GM21360 (cell line): ENCODE measurements at regions not wholly inside any gene's neighbourhood (a gene's known extent, or its start where the extent isn't known, plus 50 kb on each side); places are given as distances from the start of the nearest gene placed in this dataset.
"Not testable (repeated sequence)": the region's sequence is repeated elsewhere in the genome, so short reads cannot be mapped to it uniquely, and the experiment has no call there.

Experiments used
- ATAC-seq: cut with Tn5 transposase; IDR thresholded peaks from one replicate; pipeline ENCODE4 v1.9.1; 2021; ENCODE audit warnings: mild to moderate bottlenecking, moderate library complexity; ENCODE audit not compliant: unreplicated experiment

DNA sequence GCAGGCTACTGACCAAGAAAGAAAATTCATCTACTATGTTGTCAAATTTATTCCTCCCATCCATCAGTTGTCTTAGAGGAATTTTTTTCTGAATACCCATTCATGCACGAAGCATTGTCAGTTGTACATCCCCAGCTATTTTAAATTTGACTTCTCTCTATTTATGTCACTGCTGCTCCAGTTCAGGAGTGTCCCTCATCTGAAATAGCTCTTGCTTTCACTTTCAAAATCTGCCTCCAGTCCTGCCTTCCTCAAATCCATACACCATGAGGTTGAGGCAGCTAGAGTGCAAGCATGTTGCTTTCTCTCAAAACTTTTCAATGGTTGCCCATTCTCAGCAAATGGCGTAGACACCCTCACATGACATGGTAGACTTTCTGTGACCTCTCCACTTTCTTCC lies 335.4 kb upstream of the CDH2 start:
- ATAC-seq, result peak; percentile 88

DNA sequence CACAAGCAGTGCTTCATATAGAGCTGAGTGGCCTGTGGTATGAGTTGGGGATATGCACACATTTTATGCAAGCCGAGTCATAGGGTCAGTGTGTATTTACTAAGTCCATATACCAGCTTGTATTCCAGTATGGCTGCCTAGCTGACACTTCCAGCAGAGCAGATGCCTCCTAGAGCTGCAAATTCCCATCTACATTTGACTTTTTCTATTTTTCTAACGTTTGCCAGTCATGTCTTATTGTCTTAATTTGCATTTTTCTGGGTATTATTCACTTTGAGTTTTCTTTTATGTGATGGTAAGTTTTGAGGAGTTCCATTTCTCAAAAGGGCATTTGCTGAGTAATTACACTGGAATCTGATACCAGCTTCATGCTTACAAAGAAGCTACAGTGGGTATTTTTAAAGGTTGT lies 334.5 kb upstream of the CDH2 start:
- no peak for ATAC-seq

GRCh38 chr18:28510210-28510609 lies 333.3 kb upstream of the CDH2 start:
- ATAC-seq, result no peak

- no peak for ATAC-seq
Measured at GRCh38 chr18:28504066-28504465, 327.1 kb upstream of the CDH2 start.

DNA sequence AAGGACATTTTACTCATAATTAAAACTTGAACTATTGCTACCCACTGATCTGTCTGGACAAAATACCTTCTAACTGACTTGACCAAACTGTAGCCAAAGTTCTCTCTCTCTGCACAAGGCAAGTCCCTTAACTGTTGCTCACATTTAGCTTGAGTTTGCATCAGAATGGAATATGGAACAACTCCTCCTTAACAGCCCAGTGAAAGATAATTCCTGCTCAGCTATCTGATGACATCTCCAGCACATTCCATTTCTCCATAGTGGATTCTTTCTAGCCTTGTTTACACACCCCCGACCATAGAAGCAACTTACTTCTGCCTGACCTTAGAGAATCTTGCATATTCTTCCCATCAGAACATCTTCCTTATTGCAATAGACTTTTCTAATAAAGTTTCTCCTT lies 317.2 kb upstream of the CDH2 start:
- no peak for ATAC-seq

- ATAC-seq, result peak; percentile 74
Measured at GRCh38 chr18:28485918-28486317, 309.0 kb upstream of the CDH2 start.

GRCh38 chr18:28485210-28485801 lies 308.4 kb upstream of the CDH2 start:
- ATAC-seq, result peak; percentile 42

- ATAC-seq, result no peak
Measured at GRCh38 chr18:28478531-28478930, 301.6 kb upstream of the CDH2 start.

DNA sequence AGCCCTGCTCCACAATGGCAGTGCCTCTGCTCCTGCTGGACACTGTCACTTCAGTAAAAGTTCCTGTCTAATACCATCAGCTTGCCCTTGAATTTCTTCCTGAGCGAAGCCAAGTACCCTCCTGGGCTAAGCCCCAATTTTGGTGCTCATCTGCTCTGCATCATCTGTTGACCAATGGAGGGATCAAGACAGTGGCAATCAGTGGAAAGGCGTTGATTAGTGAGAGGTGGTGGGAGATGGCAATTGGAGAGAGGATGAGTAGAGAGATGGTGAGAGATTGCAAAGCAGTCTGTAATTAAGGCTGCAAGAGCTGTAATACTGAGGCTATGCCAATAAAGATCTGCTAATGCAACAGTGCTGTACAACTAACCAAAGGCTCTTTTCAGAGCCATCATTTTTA lies 299.4 kb upstream of the CDH2 start:
- no peak for ATAC-seq

- ATAC-seq, result no peak
Measured at GRCh38 chr18:28469946-28470345, 293.0 kb upstream of the CDH2 start.

- ATAC-seq, result no peak
Measured at GRCh38 chr18:28468901-28469300, 292.0 kb upstream of the CDH2 start.

GRCh38 chr18:28466204-28466603 lies 289.3 kb upstream of the CDH2 start:
- no peak for ATAC-seq

GRCh38 chr18:28459587-28459986 lies 282.7 kb upstream of the CDH2 start:
- no peak for ATAC-seq

GRCh38 chr18:28458751-28459150 lies 281.8 kb upstream of the CDH2 start:
- no peak for ATAC-seq

DNA sequence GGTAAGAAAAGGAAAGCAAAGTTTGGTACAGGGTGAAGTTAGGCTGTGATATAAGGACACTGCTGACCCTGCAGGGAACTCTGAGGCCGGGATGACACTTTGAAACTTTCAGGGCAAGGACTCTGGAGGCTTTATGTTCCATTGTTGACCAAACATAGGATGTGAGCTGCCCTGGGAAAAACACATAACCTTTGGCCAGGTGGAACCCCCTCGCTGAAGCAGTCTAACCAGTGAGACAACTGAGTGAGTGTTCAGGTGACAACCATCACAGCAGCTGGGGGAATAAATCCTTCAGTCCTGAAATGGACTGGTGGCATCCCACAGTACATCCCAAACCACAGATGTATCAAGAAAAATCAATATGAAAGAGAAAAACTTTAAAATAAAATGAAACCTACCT lies 280.9 kb upstream of the CDH2 start:
- no peak for ATAC-seq

DNA sequence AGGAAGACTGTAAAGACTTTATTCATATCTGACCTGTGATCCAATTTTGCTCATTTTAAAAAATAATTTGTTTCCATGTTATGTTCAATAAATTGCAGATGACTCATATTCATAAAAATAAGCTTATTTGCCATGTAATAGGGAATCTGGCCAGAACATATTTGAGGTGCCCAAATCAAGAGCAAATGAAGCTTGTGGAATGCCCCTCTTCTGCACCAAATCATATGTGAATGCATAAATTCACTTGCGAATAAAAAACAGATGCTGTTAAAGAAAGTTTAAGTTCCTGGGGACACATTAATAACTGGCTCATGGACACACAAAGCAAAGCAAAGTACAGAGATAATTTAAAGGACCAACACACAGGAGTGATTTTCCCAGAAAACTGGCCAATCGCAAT lies 279.0 kb upstream of the CDH2 start:
- ATAC-seq, result no peak

DNA sequence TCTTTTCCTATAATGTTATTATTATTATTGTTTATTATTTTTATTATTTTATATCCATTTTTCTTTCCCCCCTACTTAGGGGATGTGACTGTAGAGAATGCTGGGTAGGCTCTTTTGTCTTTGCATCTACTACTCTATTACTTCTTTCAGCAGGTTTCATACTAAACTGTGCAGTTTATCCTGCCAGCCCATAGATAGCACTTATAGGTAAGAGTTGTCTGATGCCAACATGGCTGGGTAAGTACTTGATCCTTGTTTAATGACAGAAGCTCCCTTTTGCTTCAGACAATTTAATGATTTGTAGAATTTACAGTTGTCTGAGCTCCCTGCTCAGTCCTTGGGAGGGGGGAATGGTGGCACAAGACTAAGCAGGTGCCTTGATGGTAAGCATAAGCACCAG lies 262.9 kb upstream of the CDH2 start:
- no peak for ATAC-seq

DNA sequence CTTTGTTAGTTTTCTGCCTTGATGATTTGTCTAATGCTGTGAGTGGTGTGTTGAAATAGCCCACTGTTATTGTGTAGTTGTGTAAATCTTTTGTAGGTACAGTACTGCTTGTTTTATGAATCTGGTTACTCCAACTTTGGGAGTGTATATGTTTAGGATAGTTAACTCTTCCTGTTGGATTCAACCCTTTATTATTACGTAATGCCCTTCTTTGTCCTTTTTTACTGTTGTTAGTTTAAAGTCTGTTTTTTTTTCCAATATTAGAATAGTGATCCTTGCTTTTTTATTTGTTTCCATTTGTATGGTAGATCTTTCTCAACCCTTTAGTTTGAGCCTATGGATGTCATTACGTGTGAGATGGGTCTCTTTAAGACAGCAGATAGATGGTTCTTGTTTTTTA lies 261.5 kb upstream of the CDH2 start:
- ATAC-seq, result no peak

DNA sequence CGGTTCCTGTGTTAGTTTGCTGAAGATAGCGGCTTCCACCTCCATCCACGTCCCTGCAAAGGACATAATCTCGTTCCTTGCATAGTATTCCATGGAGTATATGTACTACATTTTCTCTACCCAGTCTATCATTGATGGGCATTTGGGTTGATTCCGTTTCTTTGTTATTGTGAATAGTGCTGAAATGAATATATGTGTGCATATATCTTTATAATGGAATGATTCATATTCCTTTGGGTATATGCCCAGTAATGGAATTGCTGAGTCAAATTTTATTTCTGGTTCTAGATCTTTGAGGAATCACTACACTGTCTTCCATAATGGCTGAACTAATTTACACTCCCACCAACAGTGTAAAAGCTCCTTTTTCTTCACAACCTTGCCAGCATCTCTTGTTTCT lies 255.4 kb upstream of the CDH2 start:
- ATAC-seq, result no peak

- no peak for ATAC-seq
Measured at GRCh38 chr18:28425886-28426285, 249.0 kb upstream of the CDH2 start.

DNA sequence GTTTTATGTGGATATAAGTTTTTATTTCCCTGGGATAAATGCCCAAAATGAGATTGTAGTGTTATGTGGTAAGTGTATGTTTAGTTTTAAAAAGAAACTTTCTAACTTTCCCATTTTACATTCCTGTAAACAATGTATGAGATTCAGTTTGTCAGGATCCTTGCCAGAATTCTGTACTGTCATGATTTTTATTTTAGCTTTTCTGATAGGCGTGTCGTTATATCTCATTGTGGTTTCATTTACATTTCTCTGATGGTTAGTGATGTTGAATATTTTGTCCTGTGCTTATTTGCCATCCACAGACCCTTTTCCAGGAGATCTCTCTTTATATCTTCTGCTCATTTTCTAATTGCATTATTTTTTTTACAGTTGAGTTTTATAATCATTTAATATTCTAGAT lies 245.6 kb upstream of the CDH2 start:
- ATAC-seq, result no peak

DNA sequence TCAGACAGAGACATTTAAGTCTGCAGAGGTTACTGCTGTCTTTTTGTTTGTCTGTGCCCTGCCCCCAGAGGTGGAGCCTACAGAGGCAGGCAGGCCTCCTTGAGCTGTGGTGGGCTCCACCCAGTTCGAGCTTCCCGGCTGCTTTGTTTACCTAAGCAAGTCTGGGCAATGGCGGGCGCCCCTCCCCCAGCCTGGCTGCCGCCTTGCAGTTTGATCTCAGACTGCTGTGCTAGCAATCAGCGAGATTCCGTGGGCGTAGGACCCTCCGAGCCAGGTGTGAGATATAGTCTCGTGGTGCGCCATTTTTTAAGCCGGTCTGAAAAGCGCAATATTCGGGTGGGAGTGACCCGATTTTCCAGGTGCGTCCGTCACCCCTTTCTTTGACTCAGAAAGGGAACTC lies 245.0 kb upstream of the CDH2 start:
- not testable (repeated sequence) for ATAC-seq

GRCh38 chr18:28412521-28412920 lies 235.6 kb upstream of the CDH2 start:
- no peak for ATAC-seq

DNA sequence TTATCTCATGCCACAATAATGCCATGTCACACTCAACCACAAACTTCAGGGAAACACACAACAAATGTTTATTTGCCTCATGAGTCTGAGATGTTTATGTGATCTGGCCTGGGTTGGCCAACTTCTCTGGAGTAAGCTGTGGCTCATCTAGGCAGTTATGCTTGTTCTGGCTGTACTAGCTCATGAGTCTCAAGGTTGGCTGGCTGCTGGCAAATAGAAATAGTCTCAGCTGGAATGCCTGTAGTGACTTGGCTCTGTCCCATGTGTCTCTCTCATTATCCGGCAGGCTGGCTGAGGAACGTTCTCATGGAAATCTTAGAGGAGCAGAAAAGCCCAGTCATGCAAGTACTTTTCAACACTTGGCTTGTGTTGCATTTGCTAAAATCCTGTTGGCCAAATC lies 234.9 kb upstream of the CDH2 start:
- no peak for ATAC-seq
